Nephron (organoid): ENCODE measurements at regions not wholly inside any gene's neighbourhood (a gene's known extent, or its start where the extent isn't known, plus 50 kb on each side); places are given as distances from the start of the nearest gene placed in this dataset.

Source experiments
- H3K27ac Mint-ChIP-seq, 3 experiments: 2 replicates each; pipeline ENCODE4 v1.8.0; 2020; ENCODE audit warnings: mixed read lengths in 3 of 3, mild to moderate bottlenecking in 2 of 3, moderate library complexity in 1 of 3
- H3K27me3 Mint-ChIP-seq: 2 replicates; pipeline ENCODE4 v1.8.0; 2021; ENCODE audit warnings: low read depth, mild to moderate bottlenecking, moderate library complexity, mixed read lengths
- H3K36me3 Mint-ChIP-seq: 2 replicates; pipeline ENCODE4 v1.8.0; 2020; ENCODE audit warnings: low read depth, mixed read lengths
- H3K4me1 Mint-ChIP-seq: 2 replicates; pipeline ENCODE4 v1.8.0; 2020; ENCODE audit warnings: mixed read lengths
- H3K4me3 Mint-ChIP-seq, 3 experiments: 2 replicates each; pipeline ENCODE4 v1.8.0; 2020; ENCODE audit warnings: mild to moderate bottlenecking in 3 of 3, mixed read lengths in 3 of 3, moderate library complexity in 2 of 3
- H3K9me3 Mint-ChIP-seq: 2 replicates; pipeline ENCODE4 v1.8.0; 2020; ENCODE audit warnings: mixed read lengths
- TF ChIP-seq, protein P1 (sequence below), 3 experiments: fragments of 200-600 bp; sonication (generic); IDR thresholded peaks; one replicate each; pipeline ENCODE4 v1.5.0; 2021; ENCODE audit warnings: antibody characterized with exemption in 3 of 3; ENCODE audit not compliant: unreplicated experiment in 3 of 3

GRCh38 chr21:39084979-39085729 is 98.1 kb downstream of the PSMG1 start:
- Mint-ChIP-seq H3K27ac (peak overlapping the region in 1 of 3 experiments; percentile 63), H3K4me1 (peaks cover 17% of the 10 kb centered on the region), H3K27me3 (peaks cover 25% of the 10 kb centered on the region), H3K9me3 (peaks cover 4% of the 10 kb centered on the region), H3K4me3 (no peak overlapping the region), H3K36me3 (no peaks in the 10 kb centered on the region)
- TF ChIP-seq, protein P1, sequence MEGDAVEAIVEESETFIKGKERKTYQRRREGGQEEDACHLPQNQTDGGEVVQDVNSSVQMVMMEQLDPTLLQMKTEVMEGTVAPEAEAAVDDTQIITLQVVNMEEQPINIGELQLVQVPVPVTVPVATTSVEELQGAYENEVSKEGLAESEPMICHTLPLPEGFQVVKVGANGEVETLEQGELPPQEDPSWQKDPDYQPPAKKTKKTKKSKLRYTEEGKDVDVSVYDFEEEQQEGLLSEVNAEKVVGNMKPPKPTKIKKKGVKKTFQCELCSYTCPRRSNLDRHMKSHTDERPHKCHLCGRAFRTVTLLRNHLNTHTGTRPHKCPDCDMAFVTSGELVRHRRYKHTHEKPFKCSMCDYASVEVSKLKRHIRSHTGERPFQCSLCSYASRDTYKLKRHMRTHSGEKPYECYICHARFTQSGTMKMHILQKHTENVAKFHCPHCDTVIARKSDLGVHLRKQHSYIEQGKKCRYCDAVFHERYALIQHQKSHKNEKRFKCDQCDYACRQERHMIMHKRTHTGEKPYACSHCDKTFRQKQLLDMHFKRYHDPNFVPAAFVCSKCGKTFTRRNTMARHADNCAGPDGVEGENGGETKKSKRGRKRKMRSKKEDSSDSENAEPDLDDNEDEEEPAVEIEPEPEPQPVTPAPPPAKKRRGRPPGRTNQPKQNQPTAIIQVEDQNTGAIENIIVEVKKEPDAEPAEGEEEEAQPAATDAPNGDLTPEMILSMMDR (IDR thresholded peaks at IDR 0.05; ENCODE audit: unreplicated experiment in 3 of 3), result no peak

DNA sequence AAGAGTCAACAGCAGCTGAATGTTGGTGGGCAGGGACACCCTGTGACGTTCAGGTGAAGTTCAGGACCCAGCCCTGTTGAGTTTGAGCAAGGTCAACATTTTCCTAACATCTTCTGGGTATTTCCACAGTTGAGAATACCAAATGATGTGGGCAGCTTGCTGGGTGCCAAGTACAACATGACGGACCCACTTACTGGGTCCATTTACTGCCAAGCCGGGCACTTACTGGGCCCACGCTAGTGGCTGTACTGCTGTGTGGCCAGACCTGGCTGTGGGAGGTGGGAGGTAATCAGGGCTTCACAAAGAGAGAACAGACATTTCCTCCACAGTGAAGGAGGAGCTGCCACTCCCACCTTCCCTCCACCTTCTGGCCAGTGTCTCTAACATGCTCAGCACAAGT is 99.2 kb downstream of the PSMG1 start:
- Mint-ChIP-seq H3K36me3 (no peaks in the 10 kb centered on the region), H3K27ac (peak overlapping the region in 1 of 3 experiments; percentile 58), H3K27me3 (peaks cover 34% of the 10 kb centered on the region), H3K4me3 (no peak overlapping the region), H3K4me1 (peaks cover 17% of the 10 kb centered on the region), H3K9me3 (peaks cover 4% of the 10 kb centered on the region)
- TF ChIP-seq, protein P1 (IDR thresholded peaks at IDR 0.05; ENCODE audit: unreplicated experiment in 3 of 3), result no peak

DNA sequence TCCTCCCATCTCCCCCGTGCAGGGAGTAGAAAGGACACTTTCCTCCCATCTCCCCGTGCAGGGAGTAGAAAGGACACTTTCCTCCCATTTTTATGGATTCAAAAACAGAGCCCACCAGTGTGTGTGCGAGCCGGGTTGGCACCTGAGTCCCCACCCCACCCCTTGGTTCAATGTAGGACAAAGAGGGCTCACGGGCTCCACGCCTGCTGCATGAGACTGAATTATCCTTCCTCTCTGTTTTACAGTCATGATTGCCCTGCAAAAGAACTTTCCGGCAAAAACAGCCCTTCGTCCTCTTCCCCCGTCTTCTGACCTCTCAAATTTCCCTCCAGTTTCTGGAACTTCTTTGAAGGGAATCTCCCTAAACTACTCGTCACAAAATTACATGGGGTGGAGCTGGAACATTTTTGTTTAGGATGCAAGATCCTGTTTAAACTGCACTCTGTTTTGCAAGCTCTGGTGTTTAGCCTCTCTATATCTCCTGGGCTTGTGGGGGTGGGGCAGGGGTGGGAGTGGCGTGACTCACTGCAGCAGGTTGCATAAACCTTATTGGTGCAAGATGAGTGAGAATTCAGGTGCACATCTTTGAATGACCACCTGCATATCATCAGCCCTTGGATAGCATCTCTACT is 99.8 kb downstream of the PSMG1 start:
- Mint-ChIP-seq H3K4me1 (peaks cover 11% of the 10 kb centered on the region), H3K36me3 (no peaks in the 10 kb centered on the region), H3K27me3 (peaks cover 29% of the 10 kb centered on the region), H3K4me3 (no peak overlapping the region), H3K9me3 (no peaks in the 10 kb centered on the region), H3K27ac (peak overlapping the region; percentile 2 to 58 (median 45))
- TF ChIP-seq, protein P1 (IDR thresholded peaks at IDR 0.05; ENCODE audit: unreplicated experiment in 3 of 3), result no peak

DNA sequence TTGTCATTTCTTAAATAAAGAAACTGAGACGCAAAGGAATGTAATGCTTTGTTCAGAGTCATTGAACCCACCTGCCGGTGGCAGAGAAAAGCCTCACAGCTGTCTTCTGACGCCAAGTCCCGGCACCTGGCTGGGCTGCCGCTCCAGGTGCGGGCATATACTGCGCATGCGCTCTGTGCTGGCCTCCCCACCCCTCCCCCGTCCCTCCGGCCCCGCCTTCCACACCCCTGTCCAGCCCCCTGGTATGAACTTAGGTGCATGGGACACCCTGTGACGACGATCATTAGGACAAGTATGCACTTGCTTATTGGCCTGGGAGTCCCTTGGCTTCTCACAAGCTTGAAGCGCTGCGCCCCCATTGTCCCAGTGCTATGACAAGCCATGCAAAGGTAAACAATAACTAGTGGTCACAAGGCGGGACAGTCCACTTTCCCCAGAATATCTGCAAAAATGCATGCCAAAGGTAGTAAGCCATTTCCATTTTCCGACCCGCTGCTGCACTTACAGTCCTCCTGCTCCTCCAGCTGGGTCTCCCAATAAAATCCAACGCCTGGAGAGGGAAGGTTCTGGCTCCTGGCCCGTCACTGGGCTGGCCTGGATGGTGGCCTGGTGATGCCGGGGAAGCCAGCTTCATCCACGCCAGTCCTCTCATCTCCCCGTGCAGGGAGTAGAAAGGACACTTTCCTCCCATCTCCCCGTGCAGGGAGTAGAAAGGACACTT is 100.4 kb downstream of the PSMG1 start:
- TF ChIP-seq, protein P1 (IDR thresholded peaks at IDR 0.05; ENCODE audit: unreplicated experiment in 3 of 3), result no peak
- H3K4me3 Mint-ChIP-seq, result no peak overlapping the region
- H3K27me3 Mint-ChIP-seq, result peaks cover 29% of the 10 kb centered on the region
- peaks cover 11% of the 10 kb centered on the region for H3K4me1 Mint-ChIP-seq
- H3K36me3 Mint-ChIP-seq, result no peaks in the 10 kb centered on the region
- H3K9me3 Mint-ChIP-seq, result no peaks in the 10 kb centered on the region
- no peak overlapping the region for H3K27ac Mint-ChIP-seq

- H3K4me1 Mint-ChIP-seq, result peaks cover 11% of the 10 kb centered on the region
- no peak overlapping the region for H3K4me3 Mint-ChIP-seq
- H3K27me3 Mint-ChIP-seq, result peaks cover 35% of the 10 kb centered on the region
- peaks cover 7% of the 10 kb centered on the region for H3K9me3 Mint-ChIP-seq
- no peak overlapping the region for H3K27ac Mint-ChIP-seq
- TF ChIP-seq, protein P1 (IDR thresholded peaks at IDR 0.05; ENCODE audit: unreplicated experiment in 3 of 3), result no peak
- no peaks in the 10 kb centered on the region for H3K36me3 Mint-ChIP-seq
Observed at GRCh38 chr21:39080366-39080765, 102.9 kb downstream of the PSMG1 start.
